Keratinocyte (primary cell): ENCODE measurements at regions not wholly inside any gene's neighbourhood (a gene's known extent, or its start where the extent isn't known, plus 50 kb on each side); places are given as distances from the start of the nearest gene placed in this dataset.

Experiments
- EZH2 ChIP-seq: IDR thresholded peaks from one replicate; pipeline ENCODE4 v1.6.1; 2012; ENCODE audit warnings: inconsistent platforms, mild to moderate bottlenecking, low read length, moderate library complexity
- TF ChIP-seq, protein P1 (sequence below), 3 experiments: IDR thresholded peaks in 1 of 3; conservative IDR thresholded peaks in 1 of 3; optimal IDR thresholded peaks in 1 of 3; 2 replicates in 2 of 3; 3 replicates in 1 of 3; pipeline versions ENCODE3 to v1.5.1; 2011; ENCODE audit warnings: low read length in 3 of 3, mild to moderate bottlenecking in 3 of 3, moderate library complexity in 2 of 3, control low read depth in 1 of 3, inconsistent platforms in 1 of 3; ENCODE audit not compliant: insufficient read depth in 2 of 3; ENCODE audit errors: extremely low read depth in 1 of 3

DNA sequence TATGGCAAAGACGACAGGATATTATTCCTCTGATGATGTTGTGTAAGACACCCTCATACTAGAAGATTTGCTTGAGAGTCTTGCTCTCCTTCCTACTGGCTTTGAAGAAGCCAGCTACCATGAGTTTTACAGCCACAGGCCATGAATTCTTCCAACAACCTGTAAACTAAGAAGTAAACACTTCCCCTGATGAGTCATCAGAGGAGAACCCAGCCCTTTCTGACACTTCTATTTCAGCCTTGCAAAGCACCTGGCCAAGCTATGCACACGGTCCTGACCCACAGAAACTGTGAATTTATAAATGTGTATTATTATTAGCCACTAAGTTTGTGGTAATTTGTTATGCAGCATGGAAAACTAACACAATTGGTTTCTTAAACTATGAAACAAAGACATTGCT is 288.8 kb upstream of the ADAMTSL1 start:
- TF ChIP-seq, protein P1, sequence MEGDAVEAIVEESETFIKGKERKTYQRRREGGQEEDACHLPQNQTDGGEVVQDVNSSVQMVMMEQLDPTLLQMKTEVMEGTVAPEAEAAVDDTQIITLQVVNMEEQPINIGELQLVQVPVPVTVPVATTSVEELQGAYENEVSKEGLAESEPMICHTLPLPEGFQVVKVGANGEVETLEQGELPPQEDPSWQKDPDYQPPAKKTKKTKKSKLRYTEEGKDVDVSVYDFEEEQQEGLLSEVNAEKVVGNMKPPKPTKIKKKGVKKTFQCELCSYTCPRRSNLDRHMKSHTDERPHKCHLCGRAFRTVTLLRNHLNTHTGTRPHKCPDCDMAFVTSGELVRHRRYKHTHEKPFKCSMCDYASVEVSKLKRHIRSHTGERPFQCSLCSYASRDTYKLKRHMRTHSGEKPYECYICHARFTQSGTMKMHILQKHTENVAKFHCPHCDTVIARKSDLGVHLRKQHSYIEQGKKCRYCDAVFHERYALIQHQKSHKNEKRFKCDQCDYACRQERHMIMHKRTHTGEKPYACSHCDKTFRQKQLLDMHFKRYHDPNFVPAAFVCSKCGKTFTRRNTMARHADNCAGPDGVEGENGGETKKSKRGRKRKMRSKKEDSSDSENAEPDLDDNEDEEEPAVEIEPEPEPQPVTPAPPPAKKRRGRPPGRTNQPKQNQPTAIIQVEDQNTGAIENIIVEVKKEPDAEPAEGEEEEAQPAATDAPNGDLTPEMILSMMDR (optimal IDR thresholded peaks at IDR 0.05 in 1 of 3, IDR thresholded peaks at IDR 0.05 in 1 of 3, conservative IDR thresholded peaks at IDR 0.05 in 1 of 3; ENCODE audit: extremely low read depth in 1 of 3, insufficient read depth in 2 of 3, low read length in 3 of 3) = no peak
- no peak for TF ChIP-seq EZH2
